GM12892 (cell line): ENCODE measurements at regions not wholly inside any gene's neighbourhood (a gene's known extent, or its start where the extent isn't known, plus 50 kb on each side); places are given as distances from the start of the nearest gene placed in this dataset.

ENCODE experiments used
- POLR2A ChIP-seq: IDR thresholded peaks from 2 replicates; pipeline ENCODE4 v1.6.1; 2011; ENCODE audit warnings: low read depth, low read length, control low read depth
- POLR2AphosphoS5 ChIP-seq: IDR thresholded peaks from 2 replicates; pipeline ENCODE4 v1.6.1; 2011; ENCODE audit warnings: low read depth, low read length, control low read depth

DNA sequence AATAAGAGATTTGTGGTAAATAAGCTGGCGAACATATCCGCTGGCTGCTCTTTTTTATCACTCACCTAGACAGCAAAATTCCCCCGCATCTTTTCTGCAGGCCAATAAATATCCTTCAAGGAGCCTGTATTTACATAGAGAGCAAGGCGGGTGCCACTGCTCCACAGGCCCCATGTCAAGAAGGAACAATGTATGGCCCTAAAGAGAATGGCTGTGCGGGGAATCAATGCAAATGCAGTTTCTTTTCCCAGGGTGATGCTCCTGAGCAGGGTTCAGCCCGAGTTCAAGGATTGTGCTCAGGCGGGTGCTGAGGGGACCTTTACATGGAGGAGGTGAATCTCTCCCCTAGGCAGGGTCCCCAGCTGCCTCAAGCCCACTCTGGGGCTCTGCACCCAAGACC lies 494.2 kb upstream of the ZMIZ1 start:
- TF ChIP-seq POLR2AphosphoS5 (no peak), POLR2A (no peak)
